EL (cell line): ENCODE measurements at regions not wholly inside any gene's neighbourhood (a gene's known extent, or its start where the extent isn't known, plus 50 kb on each side); places are given as distances from the start of the nearest gene placed in this dataset.
A peak's percentile ranks its signal among the peaks of the same experiment; 100 is the strongest.

Experiments
- DNase-seq: peaks from one replicate; pipeline ENCODE4 v3.0.0-alpha.2; 2016

DNA sequence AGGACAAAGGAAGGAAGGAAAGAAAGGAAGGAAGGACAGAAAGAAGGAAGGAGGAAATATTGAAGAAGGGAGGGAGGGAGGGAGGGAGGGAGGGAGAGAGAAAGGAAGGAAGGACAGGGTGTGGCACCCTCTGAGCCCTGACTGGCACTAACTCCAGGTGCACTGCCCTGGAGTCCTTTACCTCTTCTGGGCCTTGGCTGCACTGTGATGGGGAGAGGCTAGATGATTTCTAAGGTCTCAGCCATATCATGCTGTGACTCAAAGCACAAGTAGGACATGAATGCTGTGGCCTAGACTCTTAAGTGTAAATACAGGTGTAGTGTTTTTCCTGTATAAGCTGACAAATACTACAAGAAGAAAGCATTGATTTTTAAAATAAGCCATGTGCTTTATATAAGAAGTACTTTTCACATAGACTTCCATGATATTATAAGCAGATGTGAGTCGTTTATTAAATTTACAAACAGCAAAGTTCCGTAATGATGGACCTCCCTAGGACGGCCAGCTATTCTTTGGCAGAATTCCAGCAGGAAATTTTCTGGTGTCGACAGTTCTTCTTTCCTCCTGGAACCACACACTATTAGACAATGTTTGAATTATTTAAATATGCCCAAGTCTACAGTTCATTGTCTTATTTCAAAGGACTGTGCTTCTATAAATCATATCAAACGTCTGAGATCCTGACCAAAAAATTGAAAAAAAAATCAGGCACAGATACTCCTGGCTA is 213.8 kb upstream of the C2CD4B start:
- no peak for DNase-seq

DNA sequence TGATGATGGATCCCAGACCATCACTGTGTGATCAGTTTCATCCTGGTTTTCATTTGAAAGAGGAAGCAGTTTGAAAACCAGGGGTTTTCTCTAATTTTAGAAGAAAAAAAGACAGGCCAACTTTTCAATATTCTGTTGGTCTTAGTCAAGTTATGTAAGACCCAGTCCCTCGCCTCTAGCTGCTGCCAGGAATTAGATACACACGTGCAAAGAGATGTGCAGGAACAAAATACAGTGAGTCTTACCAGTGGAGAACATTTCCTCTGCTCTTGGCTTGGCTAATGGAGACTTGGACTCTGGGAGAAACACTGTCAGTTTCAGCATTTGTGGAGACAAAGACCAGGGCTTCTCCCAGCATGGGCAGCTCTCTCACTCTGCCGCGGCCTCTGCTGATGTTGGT is 214.9 kb upstream of the C2CD4B start:
- no peak for DNase-seq

DNA sequence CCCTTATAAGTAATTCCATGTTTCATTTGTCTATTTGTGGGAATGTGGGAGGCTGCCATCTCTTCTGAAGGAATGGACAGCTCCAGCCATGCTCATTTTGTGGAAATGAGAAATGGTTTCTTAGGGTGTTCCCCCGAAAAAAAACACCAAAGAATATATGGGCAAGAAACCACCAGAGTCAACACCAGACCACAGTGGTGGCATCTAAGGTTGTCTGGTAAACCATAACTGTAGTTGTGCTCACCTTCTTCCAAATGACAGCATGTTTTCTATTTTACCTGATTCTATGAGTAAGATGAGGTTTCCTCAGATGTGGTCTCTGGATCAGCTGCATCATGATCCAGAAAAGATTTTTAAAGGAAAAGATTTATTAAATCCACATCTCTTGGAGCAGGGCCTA is 217.0 kb upstream of the C2CD4B start:
- DNase-seq: no peak

DNA sequence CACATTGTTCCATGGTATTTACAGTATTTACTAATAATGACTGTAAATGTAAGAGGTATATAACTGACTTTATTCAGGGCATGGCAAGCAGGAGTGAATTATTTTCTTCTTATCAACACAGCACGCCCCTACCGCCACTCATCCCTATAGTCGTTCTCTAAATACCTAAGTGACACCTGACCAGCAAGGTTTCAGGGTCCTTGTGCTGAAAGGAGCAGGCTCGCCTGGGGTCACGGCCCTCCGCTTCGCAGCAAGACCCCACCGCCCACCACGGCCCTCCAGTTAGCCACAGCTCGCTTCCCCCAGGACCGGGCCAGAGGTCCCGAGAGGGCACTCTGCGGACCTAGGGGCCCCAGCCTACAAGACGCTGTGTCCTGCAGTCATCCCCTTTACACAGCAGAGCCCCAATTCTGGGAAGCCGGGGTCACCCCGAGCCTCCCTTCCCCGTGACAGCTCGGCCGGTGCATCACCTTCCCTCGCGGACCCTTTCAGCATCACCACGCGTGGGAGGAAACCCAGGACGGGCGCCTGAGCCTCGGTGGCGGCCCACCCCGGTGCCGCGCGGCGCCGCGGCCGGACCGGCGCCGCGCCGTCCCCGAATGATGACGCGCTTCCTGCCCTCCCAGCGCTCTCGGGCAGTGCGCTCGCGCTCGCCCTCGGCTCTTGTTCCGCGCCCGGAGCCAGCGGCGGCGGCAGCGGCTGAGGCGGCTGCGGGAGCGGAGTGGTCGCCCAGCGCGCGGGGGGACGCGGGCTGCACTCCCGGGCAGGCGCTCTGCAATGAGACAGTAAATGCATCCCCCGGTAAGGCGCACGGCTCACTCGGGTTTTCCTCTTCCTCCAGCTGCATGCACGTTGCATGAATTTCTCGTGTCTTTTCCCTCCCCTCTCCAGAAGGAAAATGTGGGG is 225.1 kb upstream of the C2CD4B start, which contains the start of gene TLN2:
Gene TLN2 (plus strand): TSS at position 666 of the 906 bp plus-strand sequence.
- DNase-seq: peak; percentile 76

DNA sequence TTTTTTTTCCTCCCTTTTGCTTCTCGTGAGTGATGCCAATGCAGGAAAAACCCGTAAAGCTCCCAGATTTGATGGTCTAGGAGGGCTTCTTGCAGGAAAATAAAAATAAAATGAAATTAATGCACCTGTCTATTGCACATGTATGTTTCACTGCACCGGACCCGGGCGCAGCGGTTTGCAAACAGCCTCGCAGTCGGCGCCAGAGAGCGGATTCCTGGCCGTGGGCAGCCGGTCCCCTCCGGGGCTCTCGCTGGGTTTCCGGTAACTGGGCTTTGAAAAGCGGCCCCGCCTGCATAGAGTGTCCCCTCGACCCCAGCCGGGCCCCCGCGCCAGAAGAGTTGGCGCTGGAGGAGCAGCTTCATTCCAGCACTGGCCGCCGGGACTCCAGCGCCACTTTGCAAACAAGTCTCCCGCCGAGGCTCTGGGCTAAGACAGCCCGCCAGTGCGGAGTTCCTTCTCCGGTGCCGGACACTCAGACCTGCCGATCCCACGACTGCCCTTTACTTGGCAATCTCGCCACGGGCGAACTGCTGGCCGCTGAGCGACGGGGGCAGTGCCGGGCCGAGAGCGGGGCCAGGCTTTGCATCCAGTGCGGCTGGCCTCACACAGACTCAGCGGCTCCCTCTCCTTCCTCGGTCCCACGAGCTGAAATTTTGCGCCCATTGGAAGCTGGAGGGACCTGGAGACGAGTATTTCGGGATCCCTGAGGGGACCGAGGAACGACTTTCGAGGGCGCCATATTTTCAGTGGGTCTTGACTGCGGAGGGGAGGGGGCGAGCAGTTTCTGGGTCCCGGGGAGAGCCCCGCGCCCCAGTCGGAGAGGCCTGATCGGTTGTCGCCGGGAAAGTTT is 225.9 kb upstream of the C2CD4B start:
- peak; percentile 52 for DNase-seq

DNA sequence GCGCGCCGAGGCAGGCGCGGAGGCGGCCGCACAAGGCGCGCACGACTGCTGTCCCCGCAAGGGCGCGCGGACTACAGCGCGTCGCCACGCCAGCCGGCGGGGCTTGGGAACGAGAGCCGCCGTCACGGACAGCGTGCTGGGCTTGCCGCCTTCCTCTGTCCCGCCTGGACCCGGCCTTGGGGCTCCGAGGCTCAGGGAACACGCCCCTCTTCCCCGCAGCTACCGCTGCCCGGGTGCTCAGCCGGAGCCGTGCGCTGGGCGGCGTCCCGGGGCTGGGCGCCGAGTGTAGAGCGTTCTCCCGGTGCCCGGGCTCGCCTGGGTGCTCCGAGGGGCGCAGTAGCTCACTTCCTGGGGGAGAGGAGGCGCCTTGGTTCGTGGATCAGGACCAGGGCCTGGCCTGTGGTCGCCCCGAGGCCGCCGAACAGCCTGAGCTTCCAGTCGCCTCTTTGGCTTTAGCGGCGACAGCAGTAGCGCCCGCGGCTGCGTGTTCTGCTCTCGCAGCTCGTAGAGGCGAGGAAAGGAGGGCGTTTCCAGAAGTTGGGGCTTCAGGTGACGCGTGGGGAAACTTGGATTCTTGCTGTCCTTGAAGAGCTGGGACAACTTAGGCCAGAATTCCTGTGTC is 226.7 kb upstream of the C2CD4B start:
- DNase-seq: peak; percentile 60

- peak; percentile 72 for DNase-seq
Measured at GRCh38 chr15:62392376-62392775, 227.3 kb upstream of the C2CD4B start.

GRCh38 chr15:62393196-62393595 is 228.1 kb upstream of the C2CD4B start:
- DNase-seq: no peak

DNA sequence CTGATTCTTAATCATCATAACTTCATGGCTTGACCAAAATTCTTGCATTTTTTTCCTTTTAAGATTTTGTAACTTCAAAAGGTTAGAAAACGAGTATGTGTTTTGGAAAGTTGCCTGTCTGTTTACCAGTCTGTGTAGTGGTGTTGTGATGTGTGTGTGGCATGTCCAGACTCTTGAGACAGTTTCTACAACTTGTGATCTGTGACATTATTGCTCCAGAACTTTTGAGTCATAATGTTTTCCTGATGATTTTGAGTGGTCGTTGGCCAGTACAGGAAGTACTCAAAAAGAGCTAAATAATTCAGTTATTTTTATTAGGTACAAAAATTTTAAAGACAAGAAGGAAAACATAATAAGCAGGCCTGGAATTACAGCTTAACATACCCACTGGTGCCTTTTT is 229.0 kb upstream of the C2CD4B start:
- no peak for DNase-seq

GRCh38 chr15:62400778-62401177 is 235.7 kb upstream of the C2CD4B start:
- DNase-seq: no peak

DNA sequence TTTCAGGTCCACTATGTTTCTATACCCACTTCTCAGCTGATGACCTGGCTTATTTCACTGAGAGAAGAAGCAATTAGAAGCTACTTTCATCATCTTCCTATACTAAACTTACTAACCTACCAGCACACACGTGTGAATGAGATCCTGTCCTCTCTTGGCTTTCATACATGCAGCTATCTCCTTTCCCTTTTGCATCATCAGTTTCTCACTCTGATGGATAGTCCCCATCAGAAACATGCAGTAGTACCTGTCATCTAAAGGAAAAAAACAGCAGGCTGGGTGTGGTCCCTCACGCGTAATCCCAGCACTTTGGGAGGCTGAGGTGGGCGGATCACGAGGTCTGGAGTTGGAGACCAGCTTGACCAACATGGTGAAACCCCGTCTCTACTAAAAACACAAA is 237.6 kb upstream of the C2CD4B start:
- DNase-seq: no peak

- peak; percentile 83 for DNase-seq
Measured at GRCh38 chr15:62403164-62403809, 238.2 kb upstream of the C2CD4B start.

DNA sequence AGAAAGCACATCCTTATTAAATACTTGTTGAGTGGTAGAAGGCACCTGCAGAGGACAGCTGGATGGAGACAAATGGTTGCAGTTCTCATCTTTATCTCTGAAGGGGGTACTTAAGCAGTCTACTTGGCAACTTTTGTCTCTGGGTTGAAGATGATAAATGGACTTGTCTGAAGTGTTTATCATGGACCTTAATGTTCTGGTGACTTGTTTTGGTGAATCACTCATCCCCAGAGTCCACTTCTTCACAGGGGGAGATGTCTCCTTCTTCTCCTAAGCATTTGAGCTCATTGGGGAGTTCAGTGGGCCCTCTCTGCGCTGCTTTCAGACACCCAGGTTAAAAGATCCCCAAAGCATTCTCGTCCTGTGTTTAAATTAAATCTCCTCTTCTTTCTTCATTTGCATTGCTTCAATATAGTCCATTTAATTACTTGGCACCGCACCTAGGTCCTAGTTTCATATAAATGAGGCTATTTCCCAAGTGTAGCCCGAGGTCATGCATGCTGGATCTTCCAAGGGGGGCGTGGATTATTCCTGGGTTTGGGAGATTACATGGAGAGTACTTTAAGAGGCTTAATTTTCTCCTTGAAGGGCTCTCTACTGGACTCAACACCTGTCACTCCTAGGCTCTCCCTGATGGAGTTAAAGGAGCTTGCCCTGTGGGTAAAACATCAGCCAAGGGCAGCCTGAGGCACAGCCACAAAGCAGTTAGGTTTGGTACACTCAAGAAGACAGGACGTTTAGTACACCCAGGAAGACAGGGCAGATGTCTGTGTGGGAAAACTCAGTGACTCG is 239.3 kb upstream of the C2CD4B start:
- DNase-seq: no peak

DNA sequence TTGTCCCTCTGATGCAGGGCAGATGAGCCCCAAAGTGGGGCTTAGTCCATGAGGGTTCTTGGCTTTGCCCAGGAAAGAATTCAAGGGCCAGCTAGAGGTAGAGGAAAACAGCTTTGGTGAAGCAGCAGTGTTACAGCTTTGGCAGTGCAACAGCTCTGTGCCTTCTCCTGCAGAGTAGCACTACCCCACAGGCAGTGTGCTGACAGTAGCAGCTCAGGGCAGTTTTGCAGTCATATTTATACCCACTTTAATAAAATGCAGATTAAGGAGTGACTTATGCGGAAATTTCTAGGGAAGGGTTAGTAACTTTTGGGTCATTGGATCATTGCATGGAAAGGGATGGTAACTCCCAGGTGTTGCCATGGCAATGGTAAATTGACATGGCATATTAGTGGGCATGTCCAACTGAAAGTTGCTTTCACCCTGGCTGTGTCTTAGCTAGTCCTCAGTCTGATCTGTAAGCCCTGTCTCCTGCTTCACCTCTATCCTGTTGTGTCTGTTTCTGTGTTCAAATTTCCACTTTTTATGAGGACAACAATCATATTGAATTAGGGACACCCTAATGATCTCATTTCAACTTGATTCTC is 241.3 kb upstream of the C2CD4B start:
- DNase-seq: no peak

GRCh38 chr15:62407216-62407615 is 242.1 kb upstream of the C2CD4B start:
- no peak for DNase-seq

DNA sequence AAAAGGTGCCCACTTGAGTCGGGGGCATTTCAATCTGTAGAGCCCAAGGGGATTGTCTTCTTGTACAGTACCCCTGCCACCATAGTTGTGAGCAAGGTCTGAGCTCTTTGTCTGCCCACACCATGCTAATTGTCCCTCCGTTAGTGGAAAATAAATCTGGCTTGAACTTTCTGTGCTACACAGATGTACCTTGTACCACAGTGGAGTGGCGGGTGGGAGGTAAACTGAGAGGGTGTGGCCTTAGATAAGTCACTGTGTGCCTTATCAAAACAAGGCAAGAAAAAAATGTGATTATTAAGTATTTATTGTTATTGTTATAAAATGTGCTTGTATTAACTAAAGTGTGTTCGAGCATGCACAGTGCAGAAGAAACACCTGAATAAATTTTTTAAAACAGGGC is 242.9 kb upstream of the C2CD4B start:
- no peak for DNase-seq

DNA sequence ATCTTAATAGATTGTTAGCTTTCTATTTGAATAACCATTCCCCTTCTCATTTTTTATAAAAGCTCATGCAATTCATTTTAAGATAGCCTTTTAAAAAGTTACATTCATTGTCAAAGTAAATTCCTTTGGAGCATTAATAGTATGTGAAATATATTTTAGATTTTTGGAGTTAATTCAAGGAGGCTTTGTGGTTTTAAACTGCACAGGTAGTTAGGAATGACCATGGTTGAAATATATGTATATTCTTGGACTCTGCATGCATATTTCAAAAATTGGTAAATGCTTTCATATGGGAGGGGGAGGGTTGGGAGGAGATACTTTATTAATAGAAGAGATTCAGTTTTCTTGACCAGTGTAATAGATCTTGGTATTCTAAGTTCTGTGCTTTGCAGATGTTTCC is 244.4 kb upstream of the C2CD4B start:
- DNase-seq: no peak

- no peak for DNase-seq
Measured at GRCh38 chr15:62412686-62413085, 247.6 kb upstream of the C2CD4B start.

GRCh38 chr15:62413153-62413552 is 248.1 kb upstream of the C2CD4B start:
- DNase-seq: no peak

DNA sequence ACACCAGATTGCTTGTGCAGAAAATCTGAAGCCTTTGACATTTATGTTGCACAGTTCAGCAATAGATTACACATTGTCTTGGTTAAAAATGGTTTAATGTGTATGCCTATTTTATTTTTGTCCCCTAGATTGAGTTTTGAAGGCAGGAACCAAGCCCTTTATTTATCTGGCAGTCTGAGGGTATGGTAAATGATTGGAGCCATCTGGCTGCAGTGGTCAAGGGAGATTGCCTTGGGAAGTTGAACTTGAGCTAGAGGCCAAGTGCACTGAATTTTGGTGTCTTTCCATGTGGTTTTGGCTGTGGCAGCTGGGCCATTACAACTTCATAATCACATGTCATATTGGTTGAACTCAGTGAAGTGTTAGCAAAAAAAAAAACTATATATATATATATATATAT is 248.7 kb upstream of the C2CD4B start:
- DNase-seq: no peak

DNA sequence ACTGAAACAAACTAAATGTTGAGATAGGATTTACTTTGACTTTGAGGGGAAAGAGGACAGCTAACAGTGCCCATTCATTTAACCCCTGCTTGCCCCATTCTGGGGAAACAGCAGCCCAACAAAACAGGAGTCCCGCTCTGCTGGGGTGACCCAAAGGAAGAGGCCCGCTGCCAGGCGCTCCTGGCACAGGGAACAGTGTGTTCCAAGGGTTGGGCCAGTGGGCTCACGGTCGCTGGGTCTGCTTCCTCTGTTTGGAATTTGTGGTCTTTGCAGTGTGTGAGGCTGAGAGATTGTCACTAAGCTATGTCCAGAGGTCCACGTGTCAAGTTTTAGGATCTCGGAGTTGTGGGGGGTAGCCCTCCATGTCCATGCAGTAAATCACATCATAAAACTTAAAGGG is 250.4 kb upstream of the C2CD4B start:
- no peak for DNase-seq
